ENCODE measurements at regions not wholly inside any gene's neighbourhood (a gene's known extent, or its start where the extent isn't known, plus 50 kb on each side); places are given as distances from the start of the nearest gene placed in this dataset.

- DNase-seq, result no peak
These were observed 92.8 kb upstream of the FOXC1 start for GRCh38 chr6:1516742-1517520.

GRCh38 chr6:1518855-1519254 lies 90.9 kb upstream of the FOXC1 start:
- DNase-seq, result no peak

GRCh38 chr6:1519597-1519996 lies 90.1 kb upstream of the FOXC1 start:
- DNase-seq, result no peak

GRCh38 chr6:1522779-1523178 lies 86.9 kb upstream of the FOXC1 start:
- DNase-seq, result no peak

GRCh38 chr6:1524040-1524480 lies 85.7 kb upstream of the FOXC1 start:
- peak; percentile 67 for DNase-seq

- no peak for DNase-seq
These were observed 84.2 kb upstream of the FOXC1 start for GRCh38 chr6:1525364-1526038.

- DNase-seq, result no peak
These were observed 83.2 kb upstream of the FOXC1 start for GRCh38 chr6:1526398-1527072.

GRCh38 chr6:1527073-1527457 lies 82.7 kb upstream of the FOXC1 start:
- no peak for DNase-seq

GRCh38 chr6:1535295-1535694 lies 74.4 kb upstream of the FOXC1 start:
- peak; percentile 23 for DNase-seq

- no peak for DNase-seq
These were observed 72.9 kb upstream of the FOXC1 start for GRCh38 chr6:1536526-1537429.

- DNase-seq, result no peak
These were observed 71.3 kb upstream of the FOXC1 start for GRCh38 chr6:1538369-1538768.

- DNase-seq, result no peak
These were observed 70.8 kb upstream of the FOXC1 start for GRCh38 chr6:1538810-1539478.

- no peak for DNase-seq
These were observed 68.7 kb upstream of the FOXC1 start for GRCh38 chr6:1540864-1541521.

GRCh38 chr6:1542335-1542734 lies 67.4 kb upstream of the FOXC1 start:
- no peak for DNase-seq

GRCh38 chr6:1542764-1543163 lies 67.0 kb upstream of the FOXC1 start:
- DNase-seq, result no peak

- no peak for DNase-seq
These were observed 65.7 kb upstream of the FOXC1 start for GRCh38 chr6:1544000-1544399.

GRCh38 chr6:1544603-1545002 lies 65.1 kb upstream of the FOXC1 start:
- DNase-seq, result no peak

GRCh38 chr6:1545654-1546053 lies 64.1 kb upstream of the FOXC1 start:
- no peak for DNase-seq

GRCh38 chr6:1547785-1548184 lies 61.9 kb upstream of the FOXC1 start:
- no peak for DNase-seq

- DNase-seq, result no peak
These were observed 58.5 kb upstream of the FOXC1 start for GRCh38 chr6:1551249-1551648.

GRCh38 chr6:1552296-1552761 lies 57.4 kb upstream of the FOXC1 start:
- no peak for DNase-seq

Data from activated CD4-positive, alpha-beta T cell treated with anti-CD3 and anti-CD28 coated beads, Interleukin-2, amount 50 U/mL, for 1 hour (primary cell).